Ishikawa (cell line): ENCODE measurements at regions not wholly inside any gene's neighbourhood (a gene's known extent, or its start where the extent isn't known, plus 50 kb on each side); places are given as distances from the start of the nearest gene placed in this dataset.

ENCODE experiments used
- CEBPB ChIP-seq: IDR thresholded peaks from 2 replicates; pipeline ENCODE4 v1.6.1; 2012
- CREB1 ChIP-seq: IDR thresholded peaks from 2 replicates; pipeline ENCODE4 v1.6.1; 2012; ENCODE audit warnings: low read depth
- EGR1 ChIP-seq: IDR thresholded peaks from 2 replicates; pipeline ENCODE4 v1.6.1; 2012
- EP300 ChIP-seq: IDR thresholded peaks from 2 replicates; pipeline ENCODE4 v1.6.1; 2012; ENCODE audit warnings: borderline replicate concordance
- FOXM1 ChIP-seq: IDR thresholded peaks from 2 replicates; pipeline ENCODE4 v1.6.1; 2012; ENCODE audit warnings: low read depth, borderline replicate concordance
- MAX ChIP-seq: IDR thresholded peaks from 2 replicates; pipeline ENCODE4 v1.6.1; 2012
- NFIC ChIP-seq: IDR thresholded peaks from 2 replicates; pipeline ENCODE4 v1.6.1; 2012
- RAD21 ChIP-seq: IDR thresholded peaks from 2 replicates; pipeline ENCODE4 v1.6.1; 2012; ENCODE audit warnings: low read depth
- REST ChIP-seq: IDR thresholded peaks from 2 replicates; pipeline ENCODE4 v1.6.1; 2012; ENCODE audit warnings: low read depth, mild to moderate bottlenecking
- TAF1 ChIP-seq: IDR thresholded peaks from 2 replicates; pipeline ENCODE4 v1.6.1; 2012; ENCODE audit warnings: low read depth, mild to moderate bottlenecking
- TCF12 ChIP-seq: IDR thresholded peaks from 2 replicates; pipeline ENCODE4 v1.6.1; 2012; ENCODE audit warnings: low read depth
- TEAD4 ChIP-seq: IDR thresholded peaks from 2 replicates; pipeline ENCODE4 v1.6.1; 2012
- USF1 ChIP-seq: IDR thresholded peaks from 2 replicates; pipeline ENCODE4 v1.6.1; 2012
- YY1 ChIP-seq: IDR thresholded peaks from 2 replicates; pipeline ENCODE4 v1.6.1; 2012; ENCODE audit warnings: low read depth
- ZBTB7A ChIP-seq: IDR thresholded peaks from 2 replicates; pipeline ENCODE4 v1.6.1; 2012; ENCODE audit warnings: low read depth

- TF ChIP-seq TCF12: no peak
- no peak for TF ChIP-seq CEBPB
- TF ChIP-seq TAF1: no peak
- no peak for TF ChIP-seq TEAD4
- TF ChIP-seq YY1: no peak
- no peak for TF ChIP-seq USF1
- TF ChIP-seq RAD21: no peak
Measured at GRCh38 chr4:130511776-130512175, 1415.8 kb downstream of the C4orf33 start.

- TF ChIP-seq NFIC: no peak
- no peak for TF ChIP-seq TCF12
- no peak for TF ChIP-seq USF1
- TF ChIP-seq ZBTB7A: no peak
- TF ChIP-seq FOXM1: no peak
- no peak for TF ChIP-seq CEBPB
- TF ChIP-seq YY1: no peak
- no peak for TF ChIP-seq TEAD4
Measured at GRCh38 chr4:130524057-130524456, 1428.1 kb downstream of the C4orf33 start.

GRCh38 chr4:130530505-130530904 is 1434.6 kb downstream of the C4orf33 start:
- no peak for TF ChIP-seq RAD21
- no peak for TF ChIP-seq TEAD4
- TF ChIP-seq EGR1: no peak
- TF ChIP-seq NFIC: no peak
- no peak for TF ChIP-seq FOXM1
- no peak for TF ChIP-seq YY1
- TF ChIP-seq TCF12: no peak

GRCh38 chr4:130534651-130535050 is 1438.7 kb downstream of the C4orf33 start:
- no peak for TF ChIP-seq ZBTB7A
- TF ChIP-seq TEAD4: no peak
- TF ChIP-seq NFIC: no peak
- TF ChIP-seq EGR1: no peak

GRCh38 chr4:130542953-130543352 is 1447.0 kb downstream of the C4orf33 start:
- TF ChIP-seq REST: no peak
- no peak for TF ChIP-seq YY1
- TF ChIP-seq NFIC: no peak
- TF ChIP-seq TAF1: no peak
- TF ChIP-seq FOXM1: no peak
- no peak for TF ChIP-seq TCF12
- no peak for TF ChIP-seq CEBPB
- no peak for TF ChIP-seq TEAD4
- TF ChIP-seq USF1: no peak
- TF ChIP-seq MAX: no peak
- no peak for TF ChIP-seq EGR1
- no peak for TF ChIP-seq RAD21
- no peak for TF ChIP-seq CREB1
- TF ChIP-seq ZBTB7A: no peak
- TF ChIP-seq EP300: no peak

GRCh38 chr4:130545171-130545570 is 1449.2 kb downstream of the C4orf33 start:
- TF ChIP-seq TEAD4 (no peak), EP300 (no peak), CREB1 (no peak), CEBPB (no peak), YY1 (no peak), TAF1 (no peak), TCF12 (no peak), MAX (no peak), RAD21 (no peak), REST (no peak)
